NCI-H128 (cell line): ENCODE measurements at regions not wholly inside any gene's neighbourhood (a gene's known extent, or its start where the extent isn't known, plus 50 kb on each side); places are given as distances from the start of the nearest gene placed in this dataset.

Experiments used
- DNase-seq: peaks from one replicate; lab custom pipeline; 2025; ENCODE audit not compliant: unreplicated experiment; lab: John Stamatoyannopoulos, UW

GRCh38 chr7:68321776-68322496, 1276.3 kb upstream of the AUTS2 start:
- no peak for DNase-seq

- DNase-seq, result no peak
These were observed 1273.7 kb upstream of the AUTS2 start for GRCh38 chr7:68324621-68325020.

- no peak for DNase-seq
These were observed 1264.1 kb upstream of the AUTS2 start for GRCh38 chr7:68334216-68334615.

- no peak for DNase-seq
These were observed 1263.5 kb upstream of the AUTS2 start for GRCh38 chr7:68334636-68335272.

GRCh38 chr7:68336594-68336993, 1261.7 kb upstream of the AUTS2 start:
- DNase-seq, result no peak

GRCh38 chr7:68348401-68348800, 1249.9 kb upstream of the AUTS2 start:
- DNase-seq, result no peak

GRCh38 chr7:68362745-68363518, 1235.3 kb upstream of the AUTS2 start:
- DNase-seq, result no peak

- DNase-seq, result no peak
These were observed 1233.2 kb upstream of the AUTS2 start for GRCh38 chr7:68364886-68365625.

- no peak for DNase-seq
These were observed 1226.3 kb upstream of the AUTS2 start for GRCh38 chr7:68371985-68372384.

- DNase-seq, result no peak
These were observed 1222.1 kb upstream of the AUTS2 start for GRCh38 chr7:68376131-68376661.

- no peak for DNase-seq
These were observed 1216.5 kb upstream of the AUTS2 start for GRCh38 chr7:68381731-68382130.

GRCh38 chr7:68384581-68384980, 1213.7 kb upstream of the AUTS2 start:
- no peak for DNase-seq

GRCh38 chr7:68393051-68393450, 1205.2 kb upstream of the AUTS2 start:
- no peak for DNase-seq

- no peak for DNase-seq
These were observed 1204.1 kb upstream of the AUTS2 start for GRCh38 chr7:68394131-68394530.

- DNase-seq, result no peak
These were observed 1198.2 kb upstream of the AUTS2 start for GRCh38 chr7:68399991-68400590.

GRCh38 chr7:68400783-68401182, 1197.5 kb upstream of the AUTS2 start:
- no peak for DNase-seq

GRCh38 chr7:68401313-68401712, 1197.0 kb upstream of the AUTS2 start:
- no peak for DNase-seq

- no peak for DNase-seq
These were observed 1191.8 kb upstream of the AUTS2 start for GRCh38 chr7:68406480-68406879.

GRCh38 chr7:68407460-68407859, 1190.8 kb upstream of the AUTS2 start:
- no peak for DNase-seq

- DNase-seq, result no peak
These were observed 1189.4 kb upstream of the AUTS2 start for GRCh38 chr7:68408873-68409272.

- no peak for DNase-seq
These were observed 1188.4 kb upstream of the AUTS2 start for GRCh38 chr7:68409851-68410250.
